Retinal pigment epithelial cell (primary cell): ENCODE measurements at regions not wholly inside any gene's neighbourhood (a gene's known extent, or its start where the extent isn't known, plus 50 kb on each side); places are given as distances from the start of the nearest gene placed in this dataset.

Experiments used
- DNase-seq: peaks from one replicate; pipeline ENCODE4 v3.0.0-alpha.2; 2010; ENCODE audit warnings: low read depth
- H3K4me3 ChIP-seq: 2 replicates; pipeline ENCODE4 v1.5.1; 2011; ENCODE audit warnings: mild to moderate bottlenecking, low read length, control low read depth, moderate library complexity
- TF ChIP-seq, protein P1 (sequence below): conservative IDR thresholded peaks from 2 replicates; pipeline ENCODE4 v1.5.1; 2011; ENCODE audit warnings: low read depth, low read length, control low read depth, inconsistent platforms

DNA sequence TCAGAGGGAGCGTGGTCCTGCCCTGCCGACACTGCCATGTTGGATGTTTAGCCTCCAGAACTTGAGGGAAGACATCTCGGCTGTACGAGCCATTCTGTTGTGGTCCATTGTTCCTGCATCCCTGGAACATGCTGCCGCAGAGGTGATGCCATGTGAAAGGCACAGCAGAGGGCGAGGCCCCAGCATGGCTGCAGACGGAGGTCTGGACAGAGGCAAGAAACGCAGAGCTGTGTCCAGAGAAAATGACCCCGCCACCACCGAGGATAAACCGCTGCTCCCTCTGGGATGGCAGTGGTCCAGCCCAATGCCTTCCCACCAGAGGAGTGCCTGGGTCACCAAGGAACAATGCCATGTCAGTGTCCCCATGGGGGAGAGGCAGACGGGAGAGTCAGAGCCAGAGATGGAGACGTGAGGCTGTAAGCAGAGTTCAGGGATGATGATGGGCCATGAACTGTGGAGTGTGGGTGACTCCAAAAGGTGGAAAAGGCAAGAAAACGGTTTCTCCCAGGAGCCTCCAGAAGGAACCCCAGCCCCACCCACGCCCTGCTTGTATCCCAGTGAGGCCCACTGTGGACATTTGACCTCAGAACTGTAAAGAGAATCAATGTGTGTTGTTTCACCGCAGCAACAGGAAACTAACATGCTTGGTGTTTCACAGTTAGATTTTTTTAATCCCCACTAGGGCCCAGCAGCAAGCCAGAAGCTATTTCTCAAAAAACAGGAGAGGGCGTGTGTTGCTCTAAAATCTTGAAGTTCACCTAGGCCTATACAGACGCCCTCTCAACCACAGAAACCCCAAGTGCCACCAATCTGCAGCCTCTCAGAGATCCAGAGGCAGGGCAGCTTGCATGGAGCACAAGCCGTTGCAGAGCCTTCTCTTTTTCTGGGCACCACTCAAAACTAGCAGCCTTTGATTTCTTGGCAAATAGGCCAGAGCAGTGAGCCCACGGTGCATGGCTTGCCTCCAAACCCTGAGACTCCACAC is 1422.9 kb downstream of the TBC1D22A start:
- H3K4me3 ChIP-seq, result no peak overlapping the region
- TF ChIP-seq, protein P1, sequence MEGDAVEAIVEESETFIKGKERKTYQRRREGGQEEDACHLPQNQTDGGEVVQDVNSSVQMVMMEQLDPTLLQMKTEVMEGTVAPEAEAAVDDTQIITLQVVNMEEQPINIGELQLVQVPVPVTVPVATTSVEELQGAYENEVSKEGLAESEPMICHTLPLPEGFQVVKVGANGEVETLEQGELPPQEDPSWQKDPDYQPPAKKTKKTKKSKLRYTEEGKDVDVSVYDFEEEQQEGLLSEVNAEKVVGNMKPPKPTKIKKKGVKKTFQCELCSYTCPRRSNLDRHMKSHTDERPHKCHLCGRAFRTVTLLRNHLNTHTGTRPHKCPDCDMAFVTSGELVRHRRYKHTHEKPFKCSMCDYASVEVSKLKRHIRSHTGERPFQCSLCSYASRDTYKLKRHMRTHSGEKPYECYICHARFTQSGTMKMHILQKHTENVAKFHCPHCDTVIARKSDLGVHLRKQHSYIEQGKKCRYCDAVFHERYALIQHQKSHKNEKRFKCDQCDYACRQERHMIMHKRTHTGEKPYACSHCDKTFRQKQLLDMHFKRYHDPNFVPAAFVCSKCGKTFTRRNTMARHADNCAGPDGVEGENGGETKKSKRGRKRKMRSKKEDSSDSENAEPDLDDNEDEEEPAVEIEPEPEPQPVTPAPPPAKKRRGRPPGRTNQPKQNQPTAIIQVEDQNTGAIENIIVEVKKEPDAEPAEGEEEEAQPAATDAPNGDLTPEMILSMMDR, result no peak
- DNase-seq, result no peak

DNA sequence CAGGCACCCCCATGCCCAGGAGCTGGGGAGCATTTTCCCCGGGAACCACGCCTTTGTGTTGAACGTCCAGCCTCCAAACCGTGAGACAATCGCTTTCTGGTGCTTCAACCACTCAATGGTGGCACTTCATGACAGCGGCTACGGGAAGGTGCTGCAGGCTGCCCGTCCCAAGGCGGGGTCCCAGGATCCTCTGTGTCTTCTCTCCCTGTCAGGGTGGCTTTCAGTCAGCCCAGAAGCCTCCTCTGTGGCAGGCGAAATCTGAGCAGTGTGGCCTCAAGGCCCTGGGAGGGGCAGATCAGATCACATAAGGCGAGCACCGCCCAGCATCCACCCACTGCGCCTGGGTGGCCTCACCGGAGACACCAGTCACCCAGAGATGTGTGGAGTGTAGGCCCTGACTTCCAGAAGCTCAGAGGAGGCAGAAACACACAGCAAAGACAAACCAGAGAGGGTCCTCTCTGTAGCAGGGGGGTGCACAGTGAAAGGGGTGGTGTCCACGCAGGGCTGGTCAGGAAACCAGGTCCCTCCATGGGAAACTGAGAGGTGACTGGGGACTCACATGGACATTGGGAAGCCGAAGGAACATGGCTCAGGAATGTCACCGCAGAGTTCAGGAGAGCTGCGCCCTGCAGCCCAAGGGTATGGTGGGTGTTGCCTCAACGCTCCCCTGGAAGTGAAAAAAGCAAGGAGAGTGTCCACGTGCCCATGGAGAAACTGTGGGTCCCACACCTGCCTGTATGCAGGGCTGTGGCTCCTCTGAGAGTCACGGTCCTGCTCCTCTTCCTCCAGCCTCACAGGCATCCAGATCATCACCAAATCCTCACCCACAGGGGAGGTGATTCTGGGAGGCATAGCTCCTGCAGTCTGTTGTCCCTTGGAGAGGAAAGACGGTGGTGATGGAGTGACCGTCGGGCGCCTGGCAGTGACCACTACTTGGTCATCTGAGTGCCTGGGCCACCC is 1420.7 kb downstream of the TBC1D22A start:
- DNase-seq, result no peak
- TF ChIP-seq, protein P1, result no peak
- no peak overlapping the region for H3K4me3 ChIP-seq

GRCh38 chr22:48182031-48182430 is 1419.6 kb downstream of the TBC1D22A start:
- DNase-seq, result no peak
- no peak overlapping the region for H3K4me3 ChIP-seq
- TF ChIP-seq, protein P1, result no peak

DNA sequence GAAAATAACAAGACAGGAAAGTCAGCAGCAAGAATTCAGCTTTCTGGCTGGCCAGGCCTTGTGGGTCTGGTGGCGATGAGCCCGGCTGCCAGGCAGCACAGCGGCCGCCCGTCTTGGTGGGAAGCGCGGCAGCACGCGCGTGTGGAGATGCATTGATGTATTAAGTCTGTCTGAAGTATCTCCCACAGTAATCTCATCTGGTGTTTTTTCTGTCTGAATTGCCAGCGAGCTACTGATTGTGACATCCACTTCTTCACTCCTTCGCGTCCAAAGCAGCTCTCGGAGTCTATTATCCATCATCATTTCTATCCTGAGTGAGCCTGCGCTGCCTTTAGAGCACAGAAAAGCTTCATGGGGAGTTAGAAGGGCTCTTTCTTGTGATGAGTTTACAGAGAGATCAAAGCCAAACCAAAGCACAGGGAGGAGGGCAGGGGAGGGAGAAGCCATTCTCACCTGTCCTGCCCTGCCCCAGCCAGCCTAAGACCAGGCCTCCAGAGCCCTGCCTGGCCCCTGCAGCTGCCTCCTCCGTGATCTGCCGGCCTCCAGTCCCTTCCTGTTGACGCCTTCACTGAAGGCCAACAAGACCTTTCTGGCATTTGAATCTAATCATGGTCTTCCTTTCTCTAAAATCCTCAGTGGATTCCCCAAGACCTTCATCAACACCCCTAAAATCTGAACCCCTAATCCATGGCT is 1419.0 kb downstream of the TBC1D22A start:
- TF ChIP-seq, protein P1, result no peak
- no peak overlapping the region for H3K4me3 ChIP-seq
- no peak for DNase-seq

DNA sequence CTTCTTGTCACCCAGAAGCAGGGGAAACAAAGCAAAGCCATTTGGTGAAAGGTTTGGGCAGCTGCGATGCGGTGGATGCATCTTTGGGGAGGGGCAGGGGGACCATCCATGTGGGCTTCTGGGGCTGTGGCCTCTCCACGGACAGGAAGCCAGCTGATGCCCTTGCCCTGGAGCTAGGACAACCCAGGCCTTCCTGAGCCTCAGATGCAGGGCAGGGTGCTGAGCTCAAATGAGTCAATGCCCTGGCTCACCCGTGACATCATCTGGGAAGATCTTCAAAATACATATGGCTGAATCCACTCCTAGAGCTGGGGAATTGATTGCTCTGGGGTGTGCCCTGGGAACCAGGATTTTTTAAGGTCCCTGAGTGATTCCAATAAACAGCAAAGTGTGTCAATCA is 1418.2 kb downstream of the TBC1D22A start:
- TF ChIP-seq, protein P1, result no peak
- DNase-seq, result no peak

More for the DNA sequence above, 1418.2 kb downstream of the TBC1D22A start:
- no peak overlapping the region for H3K4me3 ChIP-seq
